HG03469 (cell line): ENCODE measurements at regions not wholly inside any gene's neighbourhood (a gene's known extent, or its start where the extent isn't known, plus 50 kb on each side); places are given as distances from the start of the nearest gene placed in this dataset.

ENCODE experiments used
- ATAC-seq: cut with Tn5 transposase; IDR thresholded peaks from one replicate; pipeline ENCODE4 v1.9.1; 2021; ENCODE audit warnings: mild to moderate bottlenecking, moderate library complexity, moderate number of reproducible peaks; ENCODE audit not compliant: unreplicated experiment

GRCh38 chr6:91291071-91291470 is 704.2 kb upstream of the MAP3K7 start:
- no peak for ATAC-seq

GRCh38 chr6:91288741-91289140 is 701.9 kb upstream of the MAP3K7 start:
- ATAC-seq: no peak

- ATAC-seq: no peak
Observed at GRCh38 chr6:91281901-91282300, 695.0 kb upstream of the MAP3K7 start.

GRCh38 chr6:91280494-91280830 is 693.6 kb upstream of the MAP3K7 start:
- no peak for ATAC-seq

GRCh38 chr6:91279740-91280493 is 693.0 kb upstream of the MAP3K7 start:
- no peak for ATAC-seq

- no peak for ATAC-seq
Observed at GRCh38 chr6:91278416-91278815, 691.5 kb upstream of the MAP3K7 start.

- peak; percentile 65 for ATAC-seq
Observed at GRCh38 chr6:91276315-91276714, 689.4 kb upstream of the MAP3K7 start.

GRCh38 chr6:91273729-91274128 is 686.9 kb upstream of the MAP3K7 start:
- no peak for ATAC-seq

- no peak for ATAC-seq
Observed at GRCh38 chr6:91271807-91272206, 684.9 kb upstream of the MAP3K7 start.

- no peak for ATAC-seq
Observed at GRCh38 chr6:91268941-91269340, 682.1 kb upstream of the MAP3K7 start.

- no peak for ATAC-seq
Observed at GRCh38 chr6:91267246-91267645, 680.4 kb upstream of the MAP3K7 start.

- no peak for ATAC-seq
Observed at GRCh38 chr6:91266156-91266555, 679.3 kb upstream of the MAP3K7 start.

- no peak for ATAC-seq
Observed at GRCh38 chr6:91243436-91243835, 656.6 kb upstream of the MAP3K7 start.

GRCh38 chr6:91242614-91242949 is 655.7 kb upstream of the MAP3K7 start:
- ATAC-seq: no peak

- no peak for ATAC-seq
Observed at GRCh38 chr6:91241946-91242613, 655.2 kb upstream of the MAP3K7 start.

- peak; percentile 63 for ATAC-seq
Observed at GRCh38 chr6:91240878-91241603, 654.2 kb upstream of the MAP3K7 start.

- no peak for ATAC-seq
Observed at GRCh38 chr6:91221072-91221720, 634.3 kb upstream of the MAP3K7 start.

GRCh38 chr6:91213229-91213901 is 626.5 kb upstream of the MAP3K7 start:
- no peak for ATAC-seq

- no peak for ATAC-seq
Observed at GRCh38 chr6:91198588-91199255, 611.9 kb upstream of the MAP3K7 start.

GRCh38 chr6:91196729-91197128 is 609.9 kb upstream of the MAP3K7 start:
- ATAC-seq: no peak
